GM12878 (cell line): ENCODE measurements at regions not wholly inside any gene's neighbourhood (a gene's known extent, or its start where the extent isn't known, plus 50 kb on each side); places are given as distances from the start of the nearest gene placed in this dataset.

ENCODE experiments used
- ATAC-seq: fragments of 200-7000 bp; cut with Tn5 transposase; 3 replicates; pipeline ENCODE4 v1.9.1; 2020; ENCODE audit warnings: mild to moderate bottlenecking, moderate library complexity
- BruUV-seq: library from RNA; stranded (reverse); fragments of 400-500 nt; replicated peaks from 2 replicates; lab custom pipeline; 2021; lab: Mats Ljungman, UMichigan
- CTCF ChIA-PET: fragments of 300-600 bp; sonication (Branson Sonifier 250); formaldehyde crosslinking; extraction: SDS; loops from one replicate; lab custom pipeline; 2021; ENCODE audit warnings: inconsistent platforms; lab: Yijun Ruan, JAX
- POLR2A ChIA-PET: fragments of 350-600 bp; formaldehyde crosslinking; extraction: SDS; loops from one replicate; lab custom pipeline; 2021; ENCODE audit warnings: inconsistent platforms; lab: Charles Lee
- RAD21 ChIA-PET: fragments of 300-600 bp; sonication (Branson Sonifier 250); formaldehyde crosslinking; loops from one replicate; lab custom pipeline; 2023; ENCODE audit warnings: antibody characterized with exemption; ENCODE audit not compliant: unreplicated experiment; lab: Charles Lee
- SMC1A ChIA-PET: fragments of 300-600 bp; sonication (Branson Sonifier 250); formaldehyde crosslinking; loops from one replicate; lab custom pipeline; 2023; ENCODE audit not compliant: unreplicated experiment, uncharacterized antibody; lab: Charles Lee
- DNase-seq: peaks from one replicate; pipeline ENCODE4 v3.0.0-alpha.2; 2011; ENCODE audit warnings: low read depth, low spot score
- FAIRE-seq: peaks from 3 replicates; lab custom pipeline; 2011; peaks lifted over from hg19 to GRCh38; lab: Jason Lieb, UNC
- H2AFZ ChIP-seq: 2 replicates; pipeline ENCODE4 v1.6.0; 2011; ENCODE audit warnings: low read depth, low read length, control low read depth; ENCODE audit not compliant: control insufficient read depth
- H3K27ac ChIP-seq: 2 replicates; pipeline ENCODE4 v1.5.1; 2011; ENCODE audit warnings: control low read depth; ENCODE audit not compliant: control insufficient read depth, insufficient read depth
- H3K27me3 ChIP-seq, 2 experiments: replicated peaks in 1 of 2; 2 replicates each; pipeline versions ENCODE4 v1.6.0 to v1.6.1; 2011; ENCODE audit warnings: low read length in 1 of 2; ENCODE audit not compliant: control insufficient read depth in 2 of 2, insufficient read depth in 2 of 2
- H3K36me3 ChIP-seq, 2 experiments: 2 replicates each; pipeline ENCODE4 v1.5.1; 2011; ENCODE audit warnings: low read length in 1 of 2; ENCODE audit not compliant: control insufficient read depth in 2 of 2, insufficient read depth in 2 of 2
- H3K4me1 ChIP-seq: 2 replicates; pipeline ENCODE4 v1.6.1; 2011; ENCODE audit warnings: mild to moderate bottlenecking, low read length, moderate library complexity, mixed read lengths; ENCODE audit not compliant: control insufficient read depth, insufficient read depth
- H3K4me2 ChIP-seq: 2 replicates; pipeline ENCODE4 v1.6.0; 2011; ENCODE audit warnings: control low read depth; ENCODE audit not compliant: control insufficient read depth, insufficient read depth
- H3K4me3 ChIP-seq: fragments of 200-600 bp; sonication (generic); 2 replicates; pipeline ENCODE4 v1.5.1; 2016
- H3K79me2 ChIP-seq: 2 replicates; pipeline ENCODE4 v1.6.0; 2011; ENCODE audit warnings: low read length; ENCODE audit not compliant: control insufficient read depth, insufficient read depth
- H3K9ac ChIP-seq: 2 replicates; pipeline ENCODE4 v1.8.0; 2011; ENCODE audit warnings: low read length, control low read depth, mixed read lengths; ENCODE audit not compliant: control insufficient read depth, insufficient read depth
- H3K9me3 ChIP-seq: replicated peaks from 3 replicates; pipeline ENCODE4 v1.5.1; 2011; ENCODE audit warnings: mild to moderate bottlenecking, low read length; ENCODE audit not compliant: control insufficient read depth, insufficient read depth
- H4K20me1 ChIP-seq: 2 replicates; pipeline ENCODE4 v1.6.0; 2011; ENCODE audit not compliant: control insufficient read depth, insufficient read depth
- ASH2L ChIP-seq: fragments of 300-600, 200-600 bp; sonication (generic); IDR thresholded peaks from 2 replicates; pipeline ENCODE4 v1.6.1; 2017; ENCODE audit warnings: low read depth, mild to moderate bottlenecking, borderline replicate concordance
- ATF7 ChIP-seq: fragments of 450-650 bp; IDR thresholded peaks from 2 replicates; pipeline ENCODE4 v1.6.1; 2016; ENCODE audit warnings: low read depth, mild to moderate bottlenecking
- FOXM1 ChIP-seq: IDR thresholded peaks from 2 replicates; pipeline ENCODE4 v1.6.1; 2012; ENCODE audit warnings: low read depth, mild to moderate bottlenecking, inconsistent platforms, low read length, moderate library complexity
- GATAD2B ChIP-seq: fragments of 450-650 bp; conservative IDR thresholded peaks from 2 replicates; pipeline ENCODE4 v1.6.1; 2017; ENCODE audit warnings: low read depth, mild to moderate bottlenecking, moderate library complexity
- MXI1 ChIP-seq: fragments of 150-350 bp; IDR thresholded peaks from 2 replicates; pipeline ENCODE4 v1.6.1; 2011; ENCODE audit warnings: low read depth, mild to moderate bottlenecking, inconsistent platforms, low read length, improper control_type of control experiment
- RAD21 ChIP-seq: IDR thresholded peaks from 2 replicates; pipeline ENCODE4 v1.6.1; 2011; ENCODE audit warnings: mild to moderate bottlenecking, low read depth, low read length, moderate library complexity; ENCODE audit not compliant: insufficient read depth
- TCF12 ChIP-seq: IDR thresholded peaks from 2 replicates; pipeline ENCODE4 v1.6.1; 2011; ENCODE audit warnings: low read depth, mild to moderate bottlenecking, low read length
- ZNF274 ChIP-seq: IDR thresholded peaks from one replicate; pipeline ENCODE4 v1.8.0; 2011; ENCODE audit not compliant: insufficient read length, insufficient read depth
- WGBS: methylation state at CpG from one replicate; pipeline ENCODE4 v1.1.6; 2016; ENCODE audit warnings: low lambda C conversion rate; ENCODE audit not compliant: insufficient replicate concordance, insufficient coverage; ENCODE audit errors: missing lambda C conversion rate; 5-methylcytosine and 5-hydroxymethylcytosine counted together
- in situ Hi-C: fragments of 300-500 bp; cut with MboI; formaldehyde crosslinking; loops from 9 replicates; pipeline ENCODE4 v1.14.3; 2018; ENCODE audit warnings: mixed read lengths
- intact Hi-C: fragments of 100-400 bp; cut with micrococcal nuclease; formaldehyde crosslinking; loops from one replicate; pipeline ENCODE4 v1.14.2; 2022; ENCODE audit not compliant: unreplicated experiment

DNA sequence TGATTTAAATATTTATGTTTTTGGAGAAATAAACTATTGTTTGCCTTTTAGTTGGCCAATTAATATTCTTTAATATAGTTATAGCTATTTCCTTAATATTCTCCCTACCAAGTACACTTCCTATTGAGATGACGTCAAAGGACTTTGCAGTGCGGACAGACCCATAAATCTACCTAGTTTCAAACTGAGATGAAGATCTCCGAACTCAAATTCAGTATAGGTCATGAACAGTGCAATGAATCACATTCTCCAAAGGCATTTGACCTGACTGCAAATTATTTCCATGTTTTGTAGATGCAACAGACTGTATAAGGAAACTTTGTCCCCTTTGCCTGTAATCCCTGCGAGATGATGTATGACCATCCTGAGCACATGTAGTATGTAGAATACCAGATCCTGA lies 342.6 kb upstream of the FIGN start:
- ChIA-PET CTCF (no interaction called here), SMC1A (no interaction called here)
- intact Hi-C loops, result no loop called here
- Histone ChIP-seq H3K9ac (no peak overlapping the region), H3K4me2 (no peak overlapping the region), H3K9me3 (no peaks in the 10 kb centered on the region), H2AFZ (no peak overlapping the region)
- WGBS, result 43% methylated on average over 4 of the region's 4 CpGs
- FAIRE-seq, result no peak
- in situ Hi-C loops, result no loop called here
- no peak for TF ChIP-seq GATAD2B
- TF ChIP-seq ZNF274, result no peak
- TF ChIP-seq ATF7, result no peak
- TF ChIP-seq RAD21, result no peak
- no peak for TF ChIP-seq TCF12
- TF ChIP-seq MXI1, result no peak
- TF ChIP-seq ASH2L, result no peak
- TF ChIP-seq FOXM1, result no peak
- TF ChIP-seq, all 136 proteins: peak for 0
- Histone ChIP-seq H3K4me1 (no peaks in the 10 kb centered on the region), H3K36me3 (no peaks in the 10 kb centered on the region), H4K20me1 (no peaks in the 10 kb centered on the region), H3K4me3 (no peak overlapping the region), H3K27me3 (no peaks in the 10 kb centered on the region; a peak in 1 of 4 replicates), H3K79me2 (no peaks in the 10 kb centered on the region), H3K27ac (no peak overlapping the region)
- ATAC-seq (no peak), DNase-seq (no peak)
- POLR2A ChIA-PET, result no interaction called here
- RAD21 ChIA-PET, result no interaction called here
- BruUV-seq, result no TSS peak
